ENCODE measurements at regions not wholly inside any gene's neighbourhood (a gene's known extent, or its start where the extent isn't known, plus 50 kb on each side); places are given as distances from the start of the nearest gene placed in this dataset.

- Histone ChIP-seq H3K4me1 (no peaks in the 10 kb centered on the region), H3K4me3 (no peak overlapping the region), H3K9me3 (no peaks in the 10 kb centered on the region), H3K36me3 (no peaks in the 10 kb centered on the region), H3K27me3 (no peaks in the 10 kb centered on the region), H3K27ac (no peak overlapping the region)
- no peak for DNase-seq (ENCODE audit: low spot score)
- no peak for TF ChIP-seq CTCF (IDR thresholded peaks at IDR 0.05)
Observed at GRCh38 chr18:44507729-44508325, 172.9 kb upstream of the SETBP1 start.

GRCh38 chr18:44508474-44508873 lies 172.2 kb upstream of the SETBP1 start:
- Histone ChIP-seq H3K36me3 (no peaks in the 10 kb centered on the region), H3K27me3 (no peaks in the 10 kb centered on the region), H3K9me3 (no peaks in the 10 kb centered on the region), H3K27ac (no peak overlapping the region), H3K4me1 (no peaks in the 10 kb centered on the region), H3K4me3 (no peak overlapping the region)
- DNase-seq (ENCODE audit: low spot score), result no peak
- TF ChIP-seq CTCF (IDR thresholded peaks at IDR 0.05), result no peak

- H3K36me3 ChIP-seq, result no peaks in the 10 kb centered on the region
- no peak for TF ChIP-seq CTCF (IDR thresholded peaks at IDR 0.05)
- H3K4me3 ChIP-seq, result no peak overlapping the region
- H3K27me3 ChIP-seq, result no peaks in the 10 kb centered on the region
- no peak for DNase-seq (ENCODE audit: low spot score)
- H3K9me3 ChIP-seq, result no peaks in the 10 kb centered on the region
- H3K27ac ChIP-seq, result no peak overlapping the region
- no peaks in the 10 kb centered on the region for H3K4me1 ChIP-seq
Observed at GRCh38 chr18:44509048-44509447, 171.6 kb upstream of the SETBP1 start.

GRCh38 chr18:44510390-44510789 lies 170.3 kb upstream of the SETBP1 start:
- Histone ChIP-seq H3K9me3 (no peaks in the 10 kb centered on the region), H3K36me3 (no peaks in the 10 kb centered on the region), H3K4me3 (no peak overlapping the region), H3K27ac (no peak overlapping the region), H3K4me1 (no peaks in the 10 kb centered on the region), H3K27me3 (no peaks in the 10 kb centered on the region)
- DNase-seq (ENCODE audit: low spot score), result no peak
- no peak for TF ChIP-seq CTCF (IDR thresholded peaks at IDR 0.05)

GRCh38 chr18:44513233-44513632 lies 167.5 kb upstream of the SETBP1 start:
- no peak for TF ChIP-seq CTCF (IDR thresholded peaks at IDR 0.05)
- Histone ChIP-seq H3K27me3 (no peaks in the 10 kb centered on the region), H3K36me3 (no peaks in the 10 kb centered on the region), H3K9me3 (no peaks in the 10 kb centered on the region), H3K4me1 (no peaks in the 10 kb centered on the region), H3K27ac (no peak overlapping the region), H3K4me3 (no peak overlapping the region)
- DNase-seq (ENCODE audit: low spot score), result no peak

GRCh38 chr18:44514106-44514505 lies 166.6 kb upstream of the SETBP1 start:
- Histone ChIP-seq H3K4me3 (no peak overlapping the region), H3K9me3 (no peaks in the 10 kb centered on the region), H3K27me3 (no peaks in the 10 kb centered on the region), H3K36me3 (no peaks in the 10 kb centered on the region), H3K4me1 (no peaks in the 10 kb centered on the region), H3K27ac (no peak overlapping the region)
- no peak for DNase-seq (ENCODE audit: low spot score)
- TF ChIP-seq CTCF (IDR thresholded peaks at IDR 0.05), result no peak

Measured in right atrium auricular region (tissue), 2 donors.